ENCODE measurements at regions not wholly inside any gene's neighbourhood (a gene's known extent, or its start where the extent isn't known, plus 50 kb on each side); places are given as distances from the start of the nearest gene placed in this dataset.
"Not testable (repeated sequence)": the region's sequence is repeated elsewhere in the genome, so short reads cannot be mapped to it uniquely, and the experiment has no call there.

- no peak for DNase-seq (ENCODE audit: low read depth in 3 of 3, low spot score in 1 of 3)
These were observed 325.8 kb downstream of the LMO7 start for GRCh38 chr13:75961911-75962310.

- DNase-seq (ENCODE audit: low read depth in 3 of 3, low spot score in 1 of 3) = no peak
These were observed 324.4 kb downstream of the LMO7 start for GRCh38 chr13:75960538-75960994.

- no peak for DNase-seq (ENCODE audit: low read depth in 3 of 3, low spot score in 1 of 3)
These were observed 323.8 kb downstream of the LMO7 start for GRCh38 chr13:75959861-75960481.

- DNase-seq (ENCODE audit: low read depth in 3 of 3, low spot score in 1 of 3) = not testable (repeated sequence)
These were observed 317.5 kb downstream of the LMO7 start for GRCh38 chr13:75953589-75953988.

GRCh38 chr13:75947448-75947847 is 311.3 kb downstream of the LMO7 start:
- no peak for DNase-seq (ENCODE audit: low read depth in 3 of 3, low spot score in 1 of 3)

GRCh38 chr13:75946536-75947284 is 310.6 kb downstream of the LMO7 start:
- no peak for DNase-seq (ENCODE audit: low read depth in 3 of 3, low spot score in 1 of 3)

- DNase-seq (ENCODE audit: low read depth in 3 of 3, low spot score in 1 of 3) = no peak
These were observed 309.8 kb downstream of the LMO7 start for GRCh38 chr13:75945841-75946482.

GRCh38 chr13:75938811-75939560 is 302.9 kb downstream of the LMO7 start:
- no peak for DNase-seq (ENCODE audit: low read depth in 3 of 3, low spot score in 1 of 3)

- DNase-seq (ENCODE audit: low read depth in 3 of 3, low spot score in 1 of 3) = no peak
These were observed 300.7 kb downstream of the LMO7 start for GRCh38 chr13:75936791-75937190.

GRCh38 chr13:75935805-75936204 is 299.7 kb downstream of the LMO7 start:
- DNase-seq (ENCODE audit: low read depth in 3 of 3, low spot score in 1 of 3) = no peak

- DNase-seq (ENCODE audit: low read depth in 3 of 3, low spot score in 1 of 3) = no peak
These were observed 298.8 kb downstream of the LMO7 start for GRCh38 chr13:75934889-75935288.

GRCh38 chr13:75932636-75933035 is 296.5 kb downstream of the LMO7 start:
- DNase-seq (ENCODE audit: low read depth in 3 of 3, low spot score in 1 of 3) = no peak

GRCh38 chr13:75931116-75931515 is 295.0 kb downstream of the LMO7 start:
- no peak for DNase-seq (ENCODE audit: low read depth in 3 of 3, low spot score in 1 of 3)

GRCh38 chr13:75929076-75929475 is 292.9 kb downstream of the LMO7 start:
- DNase-seq (ENCODE audit: low read depth in 3 of 3, low spot score in 1 of 3) = no peak

- DNase-seq (ENCODE audit: low read depth in 3 of 3, low spot score in 1 of 3) = no peak
These were observed 291.1 kb downstream of the LMO7 start for GRCh38 chr13:75927183-75927669.

GRCh38 chr13:75920536-75920935 is 284.4 kb downstream of the LMO7 start:
- no peak for DNase-seq (ENCODE audit: low read depth in 3 of 3, low spot score in 1 of 3)

- no peak for DNase-seq (ENCODE audit: low read depth in 3 of 3, low spot score in 1 of 3)
These were observed 283.6 kb downstream of the LMO7 start for GRCh38 chr13:75919660-75920199.

- DNase-seq (ENCODE audit: low read depth in 3 of 3, low spot score in 1 of 3) = no peak
These were observed 278.9 kb downstream of the LMO7 start for GRCh38 chr13:75915066-75915465.

GRCh38 chr13:75913925-75914324 is 277.8 kb downstream of the LMO7 start:
- DNase-seq (ENCODE audit: low read depth in 3 of 3, low spot score in 1 of 3) = no peak

- DNase-seq (ENCODE audit: low read depth in 3 of 3, low spot score in 1 of 3) = no peak
These were observed 274.5 kb downstream of the LMO7 start for GRCh38 chr13:75910591-75910990.

Measured in stimulated activated CD4-positive, alpha-beta T cell treated with anti-CD3 and anti-CD28 coated beads, TNF-alpha, amount 100 ng/mL, for 1 hour (primary cell).